ENCODE measurements at regions not wholly inside any gene's neighbourhood (a gene's known extent, or its start where the extent isn't known, plus 50 kb on each side); places are given as distances from the start of the nearest gene placed in this dataset.

DNA sequence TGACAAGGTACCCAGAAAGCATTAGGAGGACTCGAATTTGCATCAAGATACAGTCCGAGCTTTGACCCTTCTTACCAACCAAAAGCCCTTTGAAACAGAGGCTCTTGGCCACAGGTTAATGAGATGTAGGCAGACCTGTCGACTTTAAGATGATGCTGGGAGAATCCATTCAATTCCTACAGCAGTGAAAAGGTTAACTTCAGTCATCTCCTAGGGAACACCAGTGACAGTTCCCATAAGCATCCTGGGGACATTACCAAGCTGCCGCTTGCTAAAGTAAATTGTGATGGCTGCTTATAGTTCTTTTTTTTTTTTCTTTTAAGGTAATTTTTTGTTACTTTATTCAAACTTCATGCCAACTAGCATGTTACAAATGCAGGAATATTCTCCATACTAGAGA, 379.3 kb downstream of the SOX11 start:
- TF ChIP-seq, protein P1, sequence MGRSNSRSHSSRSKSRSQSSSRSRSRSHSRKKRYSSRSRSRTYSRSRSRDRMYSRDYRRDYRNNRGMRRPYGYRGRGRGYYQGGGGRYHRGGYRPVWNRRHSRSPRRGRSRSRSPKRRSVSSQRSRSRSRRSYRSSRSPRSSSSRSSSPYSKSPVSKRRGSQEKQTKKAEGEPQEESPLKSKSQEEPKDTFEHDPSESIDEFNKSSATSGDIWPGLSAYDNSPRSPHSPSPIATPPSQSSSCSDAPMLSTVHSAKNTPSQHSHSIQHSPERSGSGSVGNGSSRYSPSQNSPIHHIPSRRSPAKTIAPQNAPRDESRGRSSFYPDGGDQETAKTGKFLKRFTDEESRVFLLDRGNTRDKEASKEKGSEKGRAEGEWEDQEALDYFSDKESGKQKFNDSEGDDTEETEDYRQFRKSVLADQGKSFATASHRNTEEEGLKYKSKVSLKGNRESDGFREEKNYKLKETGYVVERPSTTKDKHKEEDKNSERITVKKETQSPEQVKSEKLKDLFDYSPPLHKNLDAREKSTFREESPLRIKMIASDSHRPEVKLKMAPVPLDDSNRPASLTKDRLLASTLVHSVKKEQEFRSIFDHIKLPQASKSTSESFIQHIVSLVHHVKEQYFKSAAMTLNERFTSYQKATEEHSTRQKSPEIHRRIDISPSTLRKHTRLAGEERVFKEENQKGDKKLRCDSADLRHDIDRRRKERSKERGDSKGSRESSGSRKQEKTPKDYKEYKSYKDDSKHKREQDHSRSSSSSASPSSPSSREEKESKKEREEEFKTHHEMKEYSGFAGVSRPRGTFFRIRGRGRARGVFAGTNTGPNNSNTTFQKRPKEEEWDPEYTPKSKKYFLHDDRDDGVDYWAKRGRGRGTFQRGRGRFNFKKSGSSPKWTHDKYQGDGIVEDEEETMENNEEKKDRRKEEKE (IDR thresholded peaks at IDR 0.05): no peak
- no peak for TF ChIP-seq ZSCAN25 (CRISPR knock-in tag; IDR thresholded peaks at IDR 0.05)
- TF ChIP-seq, protein P2, sequence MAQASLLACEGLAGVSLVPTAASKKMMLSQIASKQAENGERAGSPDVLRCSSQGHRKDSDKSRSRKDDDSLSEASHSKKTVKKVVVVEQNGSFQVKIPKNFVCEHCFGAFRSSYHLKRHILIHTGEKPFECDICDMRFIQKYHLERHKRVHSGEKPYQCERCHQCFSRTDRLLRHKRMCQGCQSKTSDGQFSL (CRISPR knock-in tag; IDR thresholded peaks at IDR 0.05): no peak
- TF ChIP-seq HOXA3 (CRISPR knock-in tag; IDR thresholded peaks at IDR 0.05): no peak
- TF ChIP-seq, protein P3, sequence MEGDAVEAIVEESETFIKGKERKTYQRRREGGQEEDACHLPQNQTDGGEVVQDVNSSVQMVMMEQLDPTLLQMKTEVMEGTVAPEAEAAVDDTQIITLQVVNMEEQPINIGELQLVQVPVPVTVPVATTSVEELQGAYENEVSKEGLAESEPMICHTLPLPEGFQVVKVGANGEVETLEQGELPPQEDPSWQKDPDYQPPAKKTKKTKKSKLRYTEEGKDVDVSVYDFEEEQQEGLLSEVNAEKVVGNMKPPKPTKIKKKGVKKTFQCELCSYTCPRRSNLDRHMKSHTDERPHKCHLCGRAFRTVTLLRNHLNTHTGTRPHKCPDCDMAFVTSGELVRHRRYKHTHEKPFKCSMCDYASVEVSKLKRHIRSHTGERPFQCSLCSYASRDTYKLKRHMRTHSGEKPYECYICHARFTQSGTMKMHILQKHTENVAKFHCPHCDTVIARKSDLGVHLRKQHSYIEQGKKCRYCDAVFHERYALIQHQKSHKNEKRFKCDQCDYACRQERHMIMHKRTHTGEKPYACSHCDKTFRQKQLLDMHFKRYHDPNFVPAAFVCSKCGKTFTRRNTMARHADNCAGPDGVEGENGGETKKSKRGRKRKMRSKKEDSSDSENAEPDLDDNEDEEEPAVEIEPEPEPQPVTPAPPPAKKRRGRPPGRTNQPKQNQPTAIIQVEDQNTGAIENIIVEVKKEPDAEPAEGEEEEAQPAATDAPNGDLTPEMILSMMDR (CRISPR knock-in tag; IDR thresholded peaks at IDR 0.05): no peak
- no peak for TF ChIP-seq YY1 (IDR thresholded peaks at IDR 0.05; ENCODE audit: insufficient read depth, insufficient replicate concordance, low read depth, low read length)
- TF ChIP-seq CREM (IDR thresholded peaks at IDR 0.05): no peak
- TF ChIP-seq CREM (CRISPR knock-in tag; IDR thresholded peaks at IDR 0.05): no peak
- no peak for TF ChIP-seq ATF1 (CRISPR knock-in tag; IDR thresholded peaks at IDR 0.05)
- TF ChIP-seq ZBTB21 (CRISPR knock-in tag; IDR thresholded peaks at IDR 0.05): no peak
- no peak for TF ChIP-seq EZH2 (conservative IDR thresholded peaks at IDR 0.05; ENCODE audit: low read depth, low read length)
- no peak for TF ChIP-seq FOSL1 (CRISPR knock-in tag; IDR thresholded peaks at IDR 0.05; ENCODE audit: borderline replicate concordance)

All from HepG2 (cell line).